Posterior cingulate gyrus (tissue), 11 donors: ENCODE measurements at regions not wholly inside any gene's neighbourhood (a gene's known extent, or its start where the extent isn't known, plus 50 kb on each side); places are given as distances from the start of the nearest gene placed in this dataset.

Source experiments
- DNase-seq, 10 donors: peaks; one replicate each; pipeline versions ENCODE4 v3.0.0 to v3.0.0-alpha.2; 2020 to 2021; ENCODE audit warnings: mixed read lengths in 3 of 10
- intact Hi-C: fragments of 100-400 bp; cut with DNase I; formaldehyde crosslinking; loops from one replicate; pipeline ENCODE4 v1.15.1; 2023

DNA sequence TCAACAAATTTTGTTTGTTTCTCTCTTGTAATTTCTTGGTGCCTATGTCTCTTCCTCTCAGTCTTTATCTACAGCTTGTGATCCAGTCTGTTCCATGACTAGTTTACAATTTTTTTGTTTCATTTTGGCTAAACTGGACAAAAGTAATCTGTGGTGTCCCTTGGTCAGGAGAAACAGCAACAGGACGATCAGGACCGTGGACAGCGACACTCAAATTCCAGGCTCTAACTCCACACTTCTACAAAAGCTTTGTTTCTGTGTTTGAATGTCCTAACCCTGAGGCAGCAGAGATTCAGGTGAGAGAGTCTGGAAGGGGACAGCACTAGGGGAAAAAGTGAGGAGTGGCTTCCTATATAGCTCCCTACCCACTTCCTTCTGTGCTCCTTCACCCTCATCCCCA lies 593.3 kb upstream of the FANCL start:
- DNase-seq, result no peak
- intact Hi-C loops, result no loop called here

DNA sequence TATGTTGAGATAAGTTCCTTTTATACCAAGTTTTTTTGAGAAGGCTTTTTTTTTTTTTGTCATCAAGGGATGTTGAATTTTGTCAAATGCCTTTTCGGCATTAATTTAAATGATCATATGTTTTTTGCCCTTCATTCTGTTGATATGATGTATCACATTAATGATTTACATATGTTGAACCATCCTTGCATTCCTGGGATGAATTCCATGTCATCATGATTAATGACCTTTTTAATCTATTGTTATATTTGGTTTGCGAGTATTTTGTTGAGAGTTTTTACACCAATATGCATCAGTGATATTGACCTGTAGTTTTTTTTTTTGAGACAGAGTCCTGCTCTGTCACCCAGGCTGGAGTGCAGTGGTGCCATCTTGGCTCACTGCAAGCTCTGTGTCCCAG lies 585.7 kb upstream of the FANCL start:
- intact Hi-C loops, result no loop called here
- DNase-seq, result no peak

DNA sequence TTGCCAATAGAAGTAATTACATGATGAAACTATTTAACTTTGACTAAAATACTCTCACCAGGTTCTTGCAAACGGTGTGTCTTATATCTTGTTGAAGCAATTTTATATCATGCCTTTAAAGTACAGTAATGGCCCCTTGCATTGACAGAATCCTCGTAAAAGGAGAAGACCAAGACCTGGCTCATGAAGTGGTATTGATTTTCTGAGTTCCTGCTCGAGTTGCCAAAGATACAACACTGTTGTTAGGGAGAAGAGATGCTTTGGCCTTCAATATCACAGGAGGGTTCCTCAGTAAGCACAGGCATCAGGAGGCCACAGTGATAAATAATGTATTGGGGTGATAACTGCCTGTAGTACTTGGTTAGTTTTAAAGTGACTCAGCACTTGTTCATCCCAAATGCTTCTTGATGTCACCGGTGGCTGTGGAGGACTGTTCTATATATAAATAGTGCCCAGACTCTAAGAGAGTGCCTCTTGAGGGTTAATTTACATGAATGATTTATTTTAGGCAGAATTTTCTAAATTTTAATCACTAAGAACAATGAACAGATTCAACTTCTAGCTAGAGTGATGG lies 571.7 kb upstream of the FANCL start:
- DNase-seq, result no peak
- intact Hi-C loops, result no loop called here

DNA sequence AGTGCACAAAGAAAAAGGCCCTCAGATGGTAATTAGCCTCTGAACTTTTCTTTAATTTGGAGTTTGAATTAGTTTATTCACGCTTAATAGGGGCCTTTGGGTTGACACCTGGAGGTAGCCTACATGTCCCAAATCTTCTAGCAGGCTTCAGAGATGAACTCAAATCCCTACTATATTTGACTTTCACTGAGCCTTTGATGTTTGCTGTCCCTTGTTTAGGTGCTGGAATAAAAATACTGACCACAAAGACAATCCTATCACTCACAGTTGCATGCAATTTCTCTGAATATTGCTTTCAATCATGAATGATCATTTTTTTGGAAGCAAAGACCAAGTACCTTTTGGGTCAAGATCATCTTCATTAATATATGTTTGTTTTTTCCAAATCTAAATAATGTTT lies 564.0 kb upstream of the FANCL start:
- intact Hi-C loops, result no loop called here
- DNase-seq, result no peak

DNA sequence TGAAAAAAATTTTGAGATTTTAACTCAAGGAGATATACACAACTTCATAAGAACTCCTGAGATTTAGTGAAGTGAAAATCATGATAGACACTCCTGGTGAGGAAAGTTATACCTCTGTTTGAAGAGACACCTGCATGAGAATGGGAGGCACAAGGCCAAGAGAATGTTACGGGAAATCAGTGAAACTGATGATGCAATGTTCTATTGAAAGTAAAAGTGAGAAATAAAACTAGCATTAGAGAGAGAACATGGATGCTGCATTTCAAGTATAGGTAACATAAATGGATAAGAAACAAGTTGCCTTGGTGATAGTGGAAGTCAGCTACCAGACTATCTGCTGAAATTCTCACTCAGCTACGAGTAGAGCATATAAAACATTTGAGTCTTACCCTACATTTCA lies 562.1 kb upstream of the FANCL start:
- intact Hi-C loops, result no loop called here
- no peak for DNase-seq

DNA sequence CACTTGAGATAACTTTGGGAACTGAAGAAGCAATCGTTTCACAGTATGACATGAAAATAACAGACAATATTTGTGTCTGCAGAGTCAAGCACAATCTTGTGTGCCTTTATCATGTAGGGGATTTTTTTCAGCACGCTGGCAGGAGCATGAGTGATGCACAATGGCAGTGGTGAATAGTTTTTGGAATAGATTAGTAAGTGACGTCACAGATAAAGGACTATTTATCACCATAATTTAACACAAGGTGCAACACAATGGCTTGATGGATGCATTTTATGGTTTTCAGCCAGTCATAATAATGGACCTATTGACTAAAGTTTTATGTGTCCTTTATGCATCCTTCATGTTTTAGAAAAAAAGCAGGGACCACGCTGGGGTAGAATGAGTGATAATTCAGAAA lies 559.8 kb upstream of the FANCL start:
- intact Hi-C loops, result no loop called here

DNA sequence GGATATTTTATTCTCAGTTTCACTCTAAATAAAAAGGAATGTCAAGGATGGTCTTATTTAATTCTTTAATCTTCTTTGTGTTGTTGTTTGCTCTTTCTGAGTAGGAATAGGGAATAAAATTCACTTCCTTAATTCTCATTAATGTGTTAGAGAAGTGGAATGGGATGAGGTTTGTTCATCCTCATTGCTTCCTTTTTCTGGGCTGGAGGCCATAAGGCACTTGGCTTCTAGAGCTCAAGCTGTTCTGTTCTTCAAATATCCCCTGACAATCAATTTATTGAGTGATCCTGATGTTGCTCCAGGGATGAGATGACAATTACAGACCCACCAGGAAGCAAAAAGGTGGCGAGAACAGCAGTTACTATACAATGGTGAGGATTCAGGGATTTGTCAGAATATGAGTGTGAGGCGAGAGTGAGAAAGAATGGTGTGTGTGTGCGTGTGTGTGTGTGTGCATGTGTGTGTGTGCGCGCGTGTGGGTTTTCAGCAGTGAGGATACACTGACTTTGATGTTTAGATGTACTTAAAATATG lies 557.6 kb upstream of the FANCL start:
- intact Hi-C loops, result no loop called here
- DNase-seq, result no peak

More for the DNA sequence above, 559.8 kb upstream of the FANCL start:
- no peak for DNase-seq

DNA sequence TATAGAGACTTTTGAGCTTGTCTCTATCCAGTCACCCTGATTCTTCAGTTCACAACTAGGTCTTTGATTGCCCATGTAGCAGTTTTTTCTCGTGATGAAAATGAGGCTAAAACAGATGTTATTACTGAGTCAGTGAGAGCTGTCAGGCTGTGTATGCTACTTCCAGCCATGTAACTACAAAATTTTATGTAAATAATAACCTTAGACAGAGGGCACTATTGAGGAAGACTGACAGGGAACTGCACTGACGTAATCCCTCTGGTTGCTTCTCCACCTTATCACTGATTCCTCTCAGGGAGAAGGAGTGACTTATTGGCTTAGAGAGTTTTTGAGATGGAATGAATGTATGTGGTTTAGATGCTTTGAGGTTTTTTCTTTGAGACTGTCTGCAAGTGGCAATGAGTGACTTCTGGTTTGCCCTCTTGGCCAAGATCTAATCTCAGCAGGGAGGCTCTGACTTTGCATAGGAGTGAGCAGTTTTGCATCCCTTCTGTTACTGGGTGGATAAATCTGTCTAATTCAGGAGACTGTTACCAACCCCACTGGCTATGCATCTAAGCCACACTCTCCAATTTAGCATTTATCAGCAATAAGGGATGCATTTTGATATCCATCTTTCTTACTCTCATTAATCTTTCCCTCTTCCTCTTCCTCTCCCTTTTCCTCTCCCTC lies 555.2 kb upstream of the FANCL start:
- intact Hi-C loops, result no loop called here
- DNase-seq, result no peak

DNA sequence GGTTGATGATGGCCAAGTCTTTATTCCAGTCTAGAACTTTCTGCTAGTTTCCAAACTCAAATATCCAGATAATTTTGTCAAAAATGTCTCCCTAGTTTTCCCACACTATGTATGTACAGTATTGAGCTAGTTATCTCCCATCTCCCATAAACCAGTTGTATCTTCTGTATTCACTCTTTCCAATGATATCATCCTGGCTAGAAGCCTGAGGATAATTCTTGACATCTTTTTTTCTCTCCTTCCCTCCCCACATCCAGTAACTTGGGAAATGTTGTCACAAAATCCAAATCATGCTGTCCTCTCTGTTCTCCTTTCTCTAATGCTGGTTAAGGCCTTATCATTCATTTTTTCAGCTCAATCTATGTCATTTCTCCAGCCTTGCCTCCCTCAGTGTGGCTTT lies 553.8 kb upstream of the FANCL start:
- DNase-seq, result no peak
- intact Hi-C loops, result no loop called here

DNA sequence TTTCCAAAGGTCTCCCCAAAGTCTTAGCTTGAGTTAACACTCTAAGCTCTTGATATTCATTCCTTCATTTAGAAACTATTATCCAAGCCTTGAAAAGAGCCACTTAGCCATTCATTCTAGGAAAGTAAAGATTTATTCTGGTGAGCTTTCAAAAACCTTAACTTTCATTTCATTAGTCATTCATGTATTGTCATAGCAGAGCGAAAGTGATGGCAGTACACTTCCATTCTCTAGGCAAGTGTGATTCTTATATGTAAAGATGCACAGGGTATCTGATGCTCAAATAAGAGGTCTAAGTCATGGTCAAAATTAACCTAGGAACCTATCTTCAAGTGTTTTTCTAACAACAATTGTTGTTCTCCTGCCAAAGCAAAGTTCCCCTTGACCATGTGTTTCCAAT lies 553.0 kb upstream of the FANCL start:
- DNase-seq, result no peak
- intact Hi-C loops, result no loop called here

DNA sequence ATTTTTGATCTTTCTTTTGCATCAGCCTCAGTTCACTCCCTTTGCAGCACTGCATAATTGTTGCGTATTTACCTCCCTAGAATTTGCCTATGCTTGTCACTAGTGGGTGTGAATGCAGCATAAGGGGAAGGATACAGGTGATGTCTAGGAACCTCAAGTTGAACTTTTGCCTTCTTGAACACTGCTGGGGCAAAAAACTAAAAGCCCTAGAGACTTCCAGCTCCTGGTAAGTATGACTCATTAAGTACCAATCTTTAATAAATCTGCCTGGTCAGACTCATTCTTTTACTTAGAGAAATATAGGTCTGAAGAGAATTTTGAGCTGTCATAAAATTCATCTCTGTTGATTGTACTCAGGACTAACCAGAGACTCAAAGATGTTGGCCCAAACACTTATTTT lies 547.3 kb upstream of the FANCL start:
- intact Hi-C loops, result no loop called here
- no peak for DNase-seq

DNA sequence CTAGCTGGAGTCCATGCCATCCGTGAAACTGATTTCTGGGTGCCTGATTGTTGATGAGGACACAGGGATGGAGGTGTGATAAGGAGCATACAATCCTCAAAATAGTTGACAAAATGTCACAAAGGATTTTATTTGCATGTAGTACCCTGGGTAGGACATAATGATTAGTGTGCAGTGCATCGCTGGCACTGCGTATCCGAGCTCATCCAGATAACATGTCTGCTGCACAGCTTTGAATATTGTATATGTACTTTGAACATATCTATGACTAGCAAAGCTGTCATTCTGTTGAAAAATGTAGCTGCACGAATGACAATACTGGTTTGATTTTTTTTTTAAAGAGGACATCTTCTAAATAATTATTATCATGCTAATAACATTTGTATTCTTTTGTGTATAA lies 529.7 kb upstream of the FANCL start:
- intact Hi-C loops, result no loop called here
- DNase-seq, result no peak

DNA sequence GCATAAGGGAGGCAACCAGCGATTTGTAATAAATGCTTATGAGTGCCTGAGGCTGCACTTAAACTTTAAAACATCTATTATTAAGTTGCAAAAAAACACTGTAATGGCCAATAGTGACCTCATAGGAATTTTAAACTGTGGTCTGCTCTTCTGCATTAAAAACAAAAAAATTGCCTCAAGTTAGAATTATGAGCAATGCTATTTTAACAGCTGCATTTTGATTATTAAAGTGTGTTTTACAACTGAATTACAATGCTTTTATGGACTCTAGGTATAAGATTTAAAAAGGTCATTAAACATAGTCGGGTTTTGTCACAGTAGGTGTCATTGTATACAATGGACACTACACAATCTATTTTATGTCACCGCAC lies 528.7 kb upstream of the FANCL start:
- DNase-seq, result no peak
- intact Hi-C loops, result loop anchor here (10.0 kb wide), 3 partner anchors 1775 to 1905 kb away; no protein-coding TSS in a partner anchor

DNA sequence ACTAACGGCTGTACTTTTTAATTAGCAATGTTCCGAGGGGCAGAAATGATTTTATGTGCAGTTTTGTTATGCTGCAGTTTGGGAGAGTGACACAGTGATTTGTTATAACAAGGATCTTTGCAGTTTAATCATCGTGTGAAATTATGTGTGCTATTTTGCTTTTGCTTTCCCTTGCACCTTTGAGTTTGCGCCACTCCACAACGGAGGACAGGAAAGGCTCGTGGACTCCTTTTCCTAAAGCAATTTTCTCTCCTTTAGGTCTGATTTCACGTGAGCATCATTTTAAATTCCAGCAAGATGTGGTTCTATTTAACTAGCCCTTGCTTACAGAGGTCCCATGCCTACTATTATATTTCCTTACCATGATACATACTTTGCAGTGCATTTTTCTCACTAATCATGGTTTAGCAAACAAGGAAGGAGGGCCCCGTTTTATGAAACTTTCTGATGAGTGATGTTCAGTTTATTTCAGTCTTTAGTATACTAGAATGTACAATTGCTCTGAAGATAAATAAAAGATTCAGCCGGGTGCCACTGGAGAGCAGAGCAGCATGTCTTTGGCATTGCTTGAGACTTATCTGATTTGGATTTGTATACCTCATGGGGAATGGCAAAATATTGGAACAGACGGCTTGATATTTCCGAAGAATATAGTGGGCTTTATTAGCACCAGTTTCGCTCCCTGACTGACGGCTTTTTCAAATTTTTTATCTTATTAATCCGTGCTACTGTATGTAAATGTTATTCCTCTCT lies 528.2 kb upstream of the FANCL start:
- DNase-seq, result no peak
- intact Hi-C loops, result loop anchor here (10.0 kb wide), 3 partner anchors 1776 to 1906 kb away; no protein-coding TSS in a partner anchor

DNA sequence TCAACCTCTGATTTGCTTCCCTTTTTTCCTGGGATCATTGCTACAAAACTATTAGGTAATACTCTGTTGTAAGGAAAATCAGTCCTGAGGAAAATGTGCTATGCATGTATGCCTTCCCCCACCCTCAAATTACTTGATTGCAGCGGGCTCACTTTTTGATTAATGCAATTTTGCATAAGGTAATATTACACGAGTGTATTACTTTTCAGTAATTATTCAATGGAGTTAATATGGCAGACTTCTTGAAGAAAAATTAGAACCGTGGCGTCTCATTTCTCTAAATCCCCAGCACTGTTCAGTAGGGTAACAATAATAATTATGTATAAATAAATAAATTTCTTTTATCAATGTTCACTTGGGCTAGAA lies 527.6 kb upstream of the FANCL start:
- intact Hi-C loops, result loop anchor here (10.0 kb wide), 3 partner anchors 1776 to 1906 kb away; no protein-coding TSS in a partner anchor
- no peak for DNase-seq

DNA sequence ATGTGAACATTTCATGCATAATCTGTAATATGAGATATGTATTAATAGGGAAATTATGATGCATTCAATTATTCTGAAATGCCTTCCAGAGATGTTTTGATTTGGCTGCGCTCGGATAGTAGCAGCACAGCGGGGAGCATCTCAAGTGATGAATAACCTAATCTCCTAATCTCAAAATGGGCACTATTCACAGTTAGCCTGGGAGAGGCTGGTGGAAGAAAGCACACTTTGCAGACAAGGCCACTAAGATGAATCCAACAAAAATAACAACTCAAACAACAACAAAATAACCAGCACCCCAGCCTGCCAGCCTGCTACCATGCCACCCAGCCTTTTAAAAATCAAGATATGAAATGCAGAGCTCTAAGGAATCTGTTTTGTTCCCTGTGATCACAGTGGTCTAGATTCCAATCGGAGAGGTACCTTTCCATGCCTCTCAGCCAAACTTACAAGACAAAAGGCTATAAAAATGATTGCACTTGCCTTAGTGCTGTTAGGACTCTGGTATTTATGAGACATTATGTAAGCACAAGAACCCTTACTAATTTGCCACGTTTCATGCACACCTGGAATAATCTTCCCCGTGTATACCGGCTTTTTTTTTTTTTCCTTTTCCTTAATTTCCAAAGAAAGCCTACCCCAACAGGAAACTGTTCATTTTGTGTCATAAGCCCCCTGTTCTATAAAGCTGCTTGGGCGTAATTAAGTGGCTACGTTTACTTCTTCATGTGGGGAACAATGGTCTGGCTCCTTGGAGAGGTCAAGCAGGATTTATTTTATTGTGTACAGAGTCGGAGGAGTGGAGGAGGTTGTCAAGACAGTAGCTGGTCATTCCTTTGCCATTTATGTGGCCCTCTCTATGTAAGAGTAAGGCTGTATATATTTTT lies 526.9 kb upstream of the FANCL start:
- intact Hi-C loops, result loop anchor here (10.0 kb wide), 3 partner anchors 1777 to 1907 kb away; no protein-coding TSS in a partner anchor
- DNase-seq, result no peak

DNA sequence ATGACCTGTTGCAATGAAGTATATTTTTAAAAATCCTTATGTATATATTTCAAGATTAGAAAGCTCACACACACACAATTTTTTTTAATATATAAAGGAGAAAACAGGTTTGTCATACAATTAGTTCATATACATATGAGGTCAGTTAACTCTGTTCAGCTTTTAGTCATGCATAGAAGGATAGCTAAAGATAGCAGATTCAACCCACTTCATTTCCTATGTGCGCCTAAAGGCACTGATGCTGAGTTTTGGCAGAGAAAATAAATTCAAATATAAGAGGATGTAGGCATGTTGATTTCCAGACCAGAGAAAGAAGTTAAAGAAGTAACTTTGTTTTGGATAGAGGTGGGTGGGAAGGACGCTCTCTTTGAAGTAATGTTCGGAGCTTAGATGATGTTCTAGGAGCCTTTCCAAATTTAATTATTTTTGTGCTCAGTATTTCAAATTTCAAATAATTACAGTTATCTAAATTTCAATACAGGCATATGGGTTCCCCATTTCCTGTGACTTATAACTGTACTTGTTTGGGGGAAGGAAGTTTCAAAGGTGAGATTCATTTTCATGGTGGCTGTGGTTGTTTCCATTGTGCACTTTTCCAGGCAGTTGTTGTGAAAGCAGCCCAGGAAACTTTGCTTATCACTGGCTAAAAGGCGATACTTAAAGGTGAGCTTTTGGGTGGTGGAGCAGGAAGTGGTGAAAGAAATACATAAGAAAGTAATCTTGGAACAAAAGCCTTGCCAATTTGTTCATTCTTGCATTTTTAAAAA lies 523.4 kb upstream of the FANCL start:
- intact Hi-C loops, result loop anchor here (5.0 to 10.0 kb wide), 4 partner anchors 418 to 1910 kb away; no protein-coding TSS in a partner anchor
- DNase-seq, result no peak

DNA sequence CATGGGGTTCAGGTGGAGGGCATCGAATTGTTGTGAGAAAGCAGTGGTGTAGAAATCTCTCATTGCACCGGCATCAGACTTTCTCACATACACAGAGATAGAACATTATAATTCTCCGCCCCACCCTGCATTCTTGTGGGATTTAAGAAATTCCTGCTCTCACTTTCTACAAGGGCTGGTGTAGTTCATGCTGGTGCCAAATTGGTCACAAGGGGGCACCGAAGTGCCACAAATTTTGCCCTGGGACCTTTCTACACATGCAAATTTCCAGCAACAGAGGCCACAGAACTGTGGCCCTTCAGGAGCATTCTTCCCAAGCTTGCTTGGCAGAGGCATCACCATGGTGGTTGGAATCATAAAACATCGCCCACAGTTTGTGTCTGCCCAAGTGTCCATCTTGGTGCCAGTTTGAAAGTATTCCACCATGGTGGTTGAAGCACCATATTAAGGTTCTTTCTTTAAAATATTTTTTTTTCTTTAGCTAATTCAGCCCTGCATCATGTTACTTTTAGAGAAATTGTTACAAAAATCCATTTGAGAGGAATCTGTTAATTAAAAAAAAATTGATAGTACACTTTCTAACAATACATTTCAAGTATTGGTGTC lies 521.2 kb upstream of the FANCL start:
- intact Hi-C loops, result loop anchor here (5.0 to 10.0 kb wide), 4 partner anchors 420 to 1913 kb away; no protein-coding TSS in a partner anchor
- DNase-seq, result peak in 8 of 10 donors; percentile 14 to 92 (median 46)

DNA sequence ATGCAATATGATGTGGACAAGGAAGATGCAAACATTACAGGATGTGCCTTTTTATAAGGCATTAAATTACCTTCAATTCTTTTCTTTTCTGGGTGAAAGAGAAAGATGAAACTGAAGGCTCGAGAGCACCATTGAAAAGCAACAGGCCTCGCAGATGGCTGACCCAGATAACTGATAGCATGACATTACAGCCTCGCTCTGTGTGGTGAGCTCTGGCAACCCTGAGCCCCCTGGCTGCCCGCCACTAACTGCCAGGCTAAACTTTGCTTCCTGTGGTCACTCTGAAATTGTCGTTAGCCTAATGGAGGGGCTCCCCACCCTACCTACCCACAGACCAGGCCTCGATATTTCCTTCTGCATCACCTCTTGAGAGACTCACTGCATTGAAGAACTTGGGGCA lies 516.8 kb upstream of the FANCL start:
- no peak for DNase-seq
- intact Hi-C loops, result no loop called here
